ENCODE measurements at regions not wholly inside any gene's neighbourhood (a gene's known extent, or its start where the extent isn't known, plus 50 kb on each side); places are given as distances from the start of the nearest gene placed in this dataset.

- no peaks in the 10 kb centered on the region for H3K9me3 ChIP-seq (replicated peaks; ENCODE audit: control insufficient read depth, insufficient read depth, low read length)
- BruUV-seq (replicated peaks) = no TSS peak
- POLR2A ChIA-PET = no interaction called here
- H3K36me3 ChIP-seq (ENCODE audit: control insufficient read depth in 2 of 2, extremely low read depth in 1 of 2, insufficient read depth in 2 of 2, low read length in 2 of 2) = no peaks in the 10 kb centered on the region
- no peak overlapping the region for H3K4me2 ChIP-seq (ENCODE audit: insufficient read depth, low read length)
- no peak overlapping the region for H2AFZ ChIP-seq (ENCODE audit: low read depth, low read length)
- peak; percentile 47 for DNase-seq (ENCODE audit: low read depth, low spot score)
- no peaks in the 10 kb centered on the region for H3K4me1 ChIP-seq (ENCODE audit: control insufficient read depth, extremely low read depth, insufficient read depth, low read length)
- no peak overlapping the region for H3K4me3 ChIP-seq (replicated peaks in 1 of 3; ENCODE audit: insufficient read depth in 1 of 3, low read depth in 1 of 3, low read length in 3 of 3)
- H3K79me2 ChIP-seq (ENCODE audit: control insufficient read depth, insufficient read depth, low read length) = no peaks in the 10 kb centered on the region
- no peak overlapping the region for H3K9ac ChIP-seq (replicated peaks; ENCODE audit: extremely low read depth, insufficient read depth, low read length)
- H3K27me3 ChIP-seq (ENCODE audit: control insufficient read depth in 2 of 2, insufficient read depth in 2 of 2, low read length in 2 of 2) = peaks cover 2% of the 10 kb centered on the region in 2 experiments
- peak; percentile 8 for FAIRE-seq
- dilution Hi-C loops (cut with MboI; ENCODE audit: extremely low pct_ligation_motif_present, low sequenced_read_pairs) (no loop called here), intact Hi-C loops (cut with micrococcal nuclease) (loop anchor here (10.0 kb wide), 1 partner anchor 360 kb away; no protein-coding TSS in a partner anchor)
- CTCF ChIA-PET = interaction anchor here (1.4 kb wide), 1 partner anchor 9 kb away, joined by 3 read pairs; no protein-coding TSS in a partner anchor
- no peaks in the 10 kb centered on the region for H3K9me1 ChIP-seq (replicated peaks; ENCODE audit: control insufficient read depth, extremely low read depth, insufficient read depth, low read length)
- TF ChIP-seq MYC (IDR thresholded peaks at IDR 0.05; ENCODE audit: low read depth, low read length) = no peak
- TF ChIP-seq FOS (IDR thresholded peaks at IDR 0.05; ENCODE audit: borderline replicate concordance, insufficient read depth, low read length) = no peak
- TF ChIP-seq POLR2A (IDR thresholded peaks at IDR 0.05; ENCODE audit: low read depth, low read length) = no peak
- H3K27ac ChIP-seq (ENCODE audit: insufficient read depth, low read depth, low read length) = no peak overlapping the region
- H4K20me1 ChIP-seq (replicated peaks; ENCODE audit: control insufficient read depth, extremely low read depth, insufficient read depth, low read length) = no peaks in the 10 kb centered on the region
Measured at GRCh38 chr5:109485030-109485429, 75.3 kb upstream of the PJA2 start.

- TF ChIP-seq MYC (IDR thresholded peaks at IDR 0.05; ENCODE audit: low read depth, low read length) (no peak), MAX (IDR thresholded peaks at IDR 0.05; ENCODE audit: insufficient read depth, insufficient read length) (no peak), CTCF (IDR thresholded peaks at IDR 0.05; ENCODE audit: extremely low read depth in 1 of 2, insufficient read depth in 1 of 2, low read depth in 1 of 2, low read length in 2 of 2) (no peak), EZH2 (IDR thresholded peaks at IDR 0.05; ENCODE audit: borderline replicate concordance, low read depth, low read length, severe bottlenecking) (no peak), JUN (IDR thresholded peaks at IDR 0.05; ENCODE audit: borderline replicate concordance, insufficient read depth, insufficient read length, low read depth) (no peak), POLR2AphosphoS5 (IDR thresholded peaks at IDR 0.05; ENCODE audit: insufficient read depth, low read depth, low read length) (no peak), POLR2A (IDR thresholded peaks at IDR 0.05; ENCODE audit: low read depth, low read length) (no peak), FOS (IDR thresholded peaks at IDR 0.05; ENCODE audit: borderline replicate concordance, insufficient read depth, low read length) (no peak), GATA2 (IDR thresholded peaks at IDR 0.05; ENCODE audit: insufficient read depth, insufficient read length, low read depth, low read length) (no peak)
- CTCF ChIA-PET = no interaction called here
- H3K4me2 ChIP-seq (ENCODE audit: insufficient read depth, low read length) = no peak overlapping the region
Measured at GRCh38 chr5:109484597-109484996, 74.8 kb upstream of the PJA2 start.

More at GRCh38 chr5:109484597-109484996, 74.8 kb upstream of the PJA2 start:
- FAIRE-seq = no peak
- Histone ChIP-seq H2AFZ (ENCODE audit: low read depth, low read length) (no peak overlapping the region), H3K27ac (ENCODE audit: insufficient read depth, low read depth, low read length) (no peak overlapping the region), H3K79me2 (ENCODE audit: control insufficient read depth, insufficient read depth, low read length) (no peaks in the 10 kb centered on the region), H3K36me3 (ENCODE audit: control insufficient read depth in 2 of 2, extremely low read depth in 1 of 2, insufficient read depth in 2 of 2, low read length in 2 of 2) (no peaks in the 10 kb centered on the region), H3K9me1 (replicated peaks; ENCODE audit: control insufficient read depth, extremely low read depth, insufficient read depth, low read length) (no peaks in the 10 kb centered on the region), H3K4me3 (replicated peaks in 1 of 3; ENCODE audit: insufficient read depth in 1 of 3, low read depth in 1 of 3, low read length in 3 of 3) (no peak overlapping the region), H3K9ac (replicated peaks; ENCODE audit: extremely low read depth, insufficient read depth, low read length) (no peak overlapping the region), H3K4me1 (ENCODE audit: control insufficient read depth, extremely low read depth, insufficient read depth, low read length) (no peaks in the 10 kb centered on the region), H4K20me1 (replicated peaks; ENCODE audit: control insufficient read depth, extremely low read depth, insufficient read depth, low read length) (no peaks in the 10 kb centered on the region), H3K27me3 (ENCODE audit: control insufficient read depth in 2 of 2, insufficient read depth in 2 of 2, low read length in 2 of 2) (peaks cover 2% of the 10 kb centered on the region in 2 experiments), H3K9me3 (replicated peaks; ENCODE audit: control insufficient read depth, insufficient read depth, low read length) (no peaks in the 10 kb centered on the region)
- BruUV-seq (replicated peaks) = no TSS peak
- no peak for DNase-seq (ENCODE audit: low read depth, low spot score)
- dilution Hi-C loops (cut with MboI; ENCODE audit: extremely low pct_ligation_motif_present, low sequenced_read_pairs) (no loop called here), intact Hi-C loops (cut with micrococcal nuclease) (loop anchor here (10.0 kb wide), 1 partner anchor 360 kb away; no protein-coding TSS in a partner anchor)
- POLR2A ChIA-PET = no interaction called here
